Osteoblast (primary cell): ENCODE measurements at regions not wholly inside any gene's neighbourhood (a gene's known extent, or its start where the extent isn't known, plus 50 kb on each side); places are given as distances from the start of the nearest gene placed in this dataset.
"Not testable (repeated sequence)": the region's sequence is repeated elsewhere in the genome, so short reads cannot be mapped to it uniquely, and the experiment has no call there.

Experiments used
- DNase-seq: peaks from one replicate; pipeline ENCODE4 v3.0.0; 2011; ENCODE audit warnings: low spot score, mixed read lengths; ENCODE audit not compliant: insufficient read length; ENCODE audit errors: missing footprints
- H2AFZ ChIP-seq: 2 replicates; pipeline ENCODE4 v1.6.0; 2011; ENCODE audit warnings: mild to moderate bottlenecking, low read length
- H3K27ac ChIP-seq: 2 replicates; pipeline ENCODE4 v1.5.1; 2011; ENCODE audit warnings: mild to moderate bottlenecking, low read depth, low read length, moderate library complexity
- H3K27me3 ChIP-seq: 2 replicates; pipeline ENCODE4 v1.6.0; 2012; ENCODE audit warnings: mild to moderate bottlenecking, control low read depth, inconsistent platforms, low read length, moderate library complexity; ENCODE audit not compliant: insufficient read depth
- H3K36me3 ChIP-seq: 2 replicates; pipeline ENCODE4 v1.5.1; 2011; ENCODE audit warnings: mild to moderate bottlenecking, low read length, control low read depth, moderate library complexity; ENCODE audit not compliant: insufficient read depth
- H3K4me1 ChIP-seq: 2 replicates; pipeline ENCODE4 v1.5.1; 2011; ENCODE audit warnings: mild to moderate bottlenecking, low read length, control low read depth, moderate library complexity; ENCODE audit not compliant: insufficient read depth
- H3K4me2 ChIP-seq: 2 replicates; pipeline ENCODE4 v1.6.0; 2011; ENCODE audit warnings: mild to moderate bottlenecking, low read length; ENCODE audit not compliant: insufficient read depth
- H3K4me3 ChIP-seq: fragments of 200-600 bp; sonication (generic); 3 replicates; pipeline ENCODE4 v1.5.1; 2012; ENCODE audit warnings: mild to moderate bottlenecking, low read length, inconsistent platforms; ENCODE audit not compliant: insufficient read depth
- H3K79me2 ChIP-seq: 2 replicates; pipeline ENCODE4 v1.6.0; 2012; ENCODE audit warnings: mild to moderate bottlenecking, low read length, control low read depth, inconsistent platforms; ENCODE audit not compliant: insufficient read depth
- H3K9me3 ChIP-seq: 2 replicates; pipeline ENCODE4 v1.5.1; 2011; ENCODE audit warnings: low read depth, low read length, control low read depth
- H4K20me1 ChIP-seq: 2 replicates; pipeline ENCODE4 v1.6.0; 2012; ENCODE audit warnings: mild to moderate bottlenecking, low read length, control low read depth; ENCODE audit not compliant: insufficient read depth
- CTCF ChIP-seq: IDR thresholded peaks from 2 replicates; pipeline ENCODE4 v1.5.1; 2011; ENCODE audit warnings: mild to moderate bottlenecking, low read depth, low read length, moderate library complexity; ENCODE audit errors: extremely low read depth

- DNase-seq = no peak
- Histone ChIP-seq H3K79me2 (no peaks in the 10 kb centered on the region), H3K4me1 (no peaks in the 10 kb centered on the region), H3K4me2 (no peak overlapping the region), H3K27ac (no peak overlapping the region), H3K27me3 (no peaks in the 10 kb centered on the region), H3K9me3 (peaks cover 2% of the 10 kb centered on the region), H3K4me3 (no peak overlapping the region), H3K36me3 (no peaks in the 10 kb centered on the region), H2AFZ (no peak overlapping the region), H4K20me1 (no peaks in the 10 kb centered on the region)
- TF ChIP-seq CTCF = no peak
These were observed 749.2 kb upstream of the PCDH15 start for GRCh38 chr10:55550236-55550635.

- not testable (repeated sequence) for DNase-seq, H3K27ac ChIP-seq, H3K4me1 ChIP-seq, H2AFZ ChIP-seq, H3K27me3 ChIP-seq, H3K36me3 ChIP-seq, H3K4me2 ChIP-seq, H3K9me3 ChIP-seq, H4K20me1 ChIP-seq, H3K4me3 ChIP-seq, H3K79me2 ChIP-seq
These were observed 736.5 kb upstream of the PCDH15 start for GRCh38 chr10:55537497-55537896.

- no peaks in the 10 kb centered on the region for H3K27me3 ChIP-seq
- TF ChIP-seq CTCF = no peak
- no peaks in the 10 kb centered on the region for H3K79me2 ChIP-seq
- no peaks in the 10 kb centered on the region for H3K9me3 ChIP-seq
- no peak overlapping the region for H3K27ac ChIP-seq
- no peaks in the 10 kb centered on the region for H4K20me1 ChIP-seq
- H3K4me1 ChIP-seq = no peaks in the 10 kb centered on the region
- H3K4me3 ChIP-seq = no peak overlapping the region
- no peaks in the 10 kb centered on the region for H3K36me3 ChIP-seq
- H2AFZ ChIP-seq = no peak overlapping the region
- H3K4me2 ChIP-seq = no peak overlapping the region
- no peak for DNase-seq
These were observed 718.2 kb upstream of the PCDH15 start for GRCh38 chr10:55519264-55519663.

- not testable (repeated sequence) for H4K20me1 ChIP-seq, H3K36me3 ChIP-seq, H3K4me3 ChIP-seq, H3K4me2 ChIP-seq, H3K27me3 ChIP-seq, H2AFZ ChIP-seq, DNase-seq, H3K79me2 ChIP-seq, H3K27ac ChIP-seq, H3K9me3 ChIP-seq, H3K4me1 ChIP-seq
These were observed 717.4 kb upstream of the PCDH15 start for GRCh38 chr10:55518416-55518815.

- Histone ChIP-seq H3K27me3 (no peaks in the 10 kb centered on the region), H2AFZ (no peak overlapping the region), H3K36me3 (no peaks in the 10 kb centered on the region), H4K20me1 (no peaks in the 10 kb centered on the region), H3K9me3 (no peaks in the 10 kb centered on the region), H3K4me1 (no peaks in the 10 kb centered on the region), H3K27ac (no peak overlapping the region), H3K79me2 (no peaks in the 10 kb centered on the region), H3K4me3 (peak overlapping the region; percentile 17), H3K4me2 (no peak overlapping the region)
- TF ChIP-seq CTCF = no peak
- no peak for DNase-seq
These were observed 708.1 kb upstream of the PCDH15 start for GRCh38 chr10:55509168-55509567.
